Smooth muscle cell (in vitro differentiated cells): ENCODE measurements at regions not wholly inside any gene's neighbourhood (a gene's known extent, or its start where the extent isn't known, plus 50 kb on each side); places are given as distances from the start of the nearest gene placed in this dataset.

ENCODE experiments used
- DNase-seq: peaks from one replicate; lab custom pipeline; 2025; ENCODE audit not compliant: unreplicated experiment; lab: John Stamatoyannopoulos, UW
- H2AFZ ChIP-seq: fragments of 200-600 bp; sonication (generic); 2 replicates; pipeline ENCODE4 v1.6.0; 2016; ENCODE audit warnings: antibody characterized with exemption, low read depth, mild to moderate bottlenecking
- H3F3A ChIP-seq: fragments of 200-600 bp; sonication (generic); 2 replicates; pipeline ENCODE4 v1.6.0; 2017; ENCODE audit warnings: antibody characterized with exemption, low read depth
- H3K27ac ChIP-seq: fragments of 200-600 bp; sonication (generic); 2 replicates; pipeline ENCODE4 v1.5.1; 2016; ENCODE audit warnings: low read depth, mild to moderate bottlenecking
- H3K27me3 ChIP-seq: fragments of 200-600 bp; sonication (generic); 2 replicates; pipeline ENCODE4 v1.6.1; 2016; ENCODE audit warnings: low read depth, mild to moderate bottlenecking
- H3K36me3 ChIP-seq: fragments of 200-600 bp; sonication (generic); 2 replicates; pipeline ENCODE4 v1.5.1; 2016; ENCODE audit warnings: low read depth
- H3K4me1 ChIP-seq: fragments of 200-600 bp; sonication (generic); 2 replicates; pipeline ENCODE4 v1.5.1; 2016; ENCODE audit warnings: low read depth
- H3K4me2 ChIP-seq: fragments of 200-600 bp; sonication (generic); 2 replicates; pipeline ENCODE4 v1.6.0; 2016; ENCODE audit warnings: mild to moderate bottlenecking
- H3K4me3 ChIP-seq: fragments of 200-600 bp; sonication (generic); 2 replicates; pipeline ENCODE4 v1.5.1; 2016; ENCODE audit warnings: mild to moderate bottlenecking
- H3K79me2 ChIP-seq: fragments of 200-600 bp; sonication (generic); 2 replicates; pipeline ENCODE4 v1.6.0; 2016; ENCODE audit warnings: low read depth, mild to moderate bottlenecking
- H3K9ac ChIP-seq: fragments of 200-600 bp; sonication (generic); 2 replicates; pipeline ENCODE4 v1.6.0; 2016; ENCODE audit warnings: low read depth
- H3K9me3 ChIP-seq: fragments of 200-600 bp; sonication (generic); replicated peaks from 2 replicates; pipeline ENCODE4 v1.5.1; 2016; ENCODE audit warnings: low read depth
- H4K20me1 ChIP-seq: fragments of 200-600 bp; sonication (generic); 2 replicates; pipeline ENCODE4 v1.6.0; 2016; ENCODE audit warnings: low read depth
- CTCF ChIP-seq: fragments of 200-600 bp; sonication (generic); IDR thresholded peaks from 2 replicates; pipeline ENCODE4 v1.5.1; 2017; ENCODE audit warnings: borderline replicate concordance, mild to moderate bottlenecking, antibody characterized with exemption; ENCODE audit not compliant: insufficient read depth, poor library complexity, severe bottlenecking
- WGBS: methylation state at CpG from one replicate; pipeline ENCODE4 v1.1.7; 2016; ENCODE audit warnings: low lambda C conversion rate; 5-methylcytosine and 5-hydroxymethylcytosine counted together

DNA sequence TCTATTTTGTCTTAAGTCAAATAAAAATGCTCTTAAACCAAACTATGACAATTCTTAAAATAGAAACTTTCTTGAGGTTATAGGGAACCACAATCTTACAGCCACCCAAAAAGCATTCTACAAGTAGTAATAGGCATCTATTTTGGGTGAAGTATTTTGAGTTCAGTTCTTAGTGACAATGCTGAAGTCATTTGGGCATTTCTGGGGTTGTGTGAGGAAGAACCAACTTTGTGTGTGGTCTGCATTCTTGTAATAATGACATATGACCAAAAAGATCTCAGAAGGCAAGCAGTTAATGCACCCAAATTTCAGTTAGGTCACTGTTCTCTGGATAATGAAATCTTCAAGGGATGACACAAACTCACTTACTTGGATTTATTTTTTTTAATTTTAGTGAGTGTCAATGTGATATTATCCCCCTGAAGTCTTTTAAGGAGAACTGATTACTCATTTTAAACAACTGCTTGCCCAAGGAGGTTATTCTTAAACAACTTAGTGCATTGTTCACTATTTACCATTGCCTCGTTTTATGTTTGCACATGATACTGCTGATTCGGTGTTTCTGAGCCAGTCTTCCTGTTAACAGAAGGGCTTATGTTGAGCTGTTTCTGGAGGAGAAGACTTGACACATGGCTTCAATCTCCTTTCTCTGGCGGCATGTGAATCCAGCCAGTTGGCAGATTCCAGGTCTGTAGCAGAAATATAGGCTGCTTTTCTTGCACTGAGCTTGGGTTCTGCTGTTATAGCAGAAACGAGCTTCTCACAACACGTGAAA lies 618.9 kb downstream of the BCKDHB start:
- H3K4me2 ChIP-seq: no peak overlapping the region
- no peaks in the 10 kb centered on the region for H4K20me1 ChIP-seq
- H3K36me3 ChIP-seq: no peaks in the 10 kb centered on the region
- 54% methylated on average over 5 of the region's 5 CpGs for WGBS
- no peaks in the 10 kb centered on the region for H3F3A ChIP-seq
- H2AFZ ChIP-seq: no peak overlapping the region
- TF ChIP-seq CTCF: no peak
- H3K79me2 ChIP-seq: no peaks in the 10 kb centered on the region
- DNase-seq: no peak
- H3K27ac ChIP-seq: no peak overlapping the region
- H3K9ac ChIP-seq: no peak overlapping the region
- no peaks in the 10 kb centered on the region for H3K27me3 ChIP-seq
- H3K9me3 ChIP-seq: no peaks in the 10 kb centered on the region
- H3K4me1 ChIP-seq: no peaks in the 10 kb centered on the region
- no peak overlapping the region for H3K4me3 ChIP-seq

- no peaks in the 10 kb centered on the region for H3F3A ChIP-seq
- H2AFZ ChIP-seq: no peak overlapping the region
- no peaks in the 10 kb centered on the region for H3K27me3 ChIP-seq
- no peak overlapping the region for H3K9ac ChIP-seq
- no peak overlapping the region for H3K27ac ChIP-seq
- H3K4me2 ChIP-seq: no peak overlapping the region
- H4K20me1 ChIP-seq: no peaks in the 10 kb centered on the region
- WGBS: 91% methylated on average over 3 of the region's 3 CpGs
- no peak overlapping the region for H3K4me3 ChIP-seq
- no peaks in the 10 kb centered on the region for H3K36me3 ChIP-seq
- H3K9me3 ChIP-seq: no peaks in the 10 kb centered on the region
- no peak for TF ChIP-seq CTCF
- DNase-seq: no peak
- no peaks in the 10 kb centered on the region for H3K79me2 ChIP-seq
- no peaks in the 10 kb centered on the region for H3K4me1 ChIP-seq
Observed at GRCh38 chr6:80720824-80721223, 614.4 kb downstream of the BCKDHB start.

- no peaks in the 10 kb centered on the region for H3K27me3 ChIP-seq
- H2AFZ ChIP-seq: no peak overlapping the region
- no peak overlapping the region for H3K4me3 ChIP-seq
- H3K4me1 ChIP-seq: no peaks in the 10 kb centered on the region
- DNase-seq: no peak
- no peak for TF ChIP-seq CTCF
- no peaks in the 10 kb centered on the region for H4K20me1 ChIP-seq
- no peak overlapping the region for H3K27ac ChIP-seq
- no peak overlapping the region for H3K4me2 ChIP-seq
- no peaks in the 10 kb centered on the region for H3K9me3 ChIP-seq
- WGBS: 78% methylated on average over 6 of the region's 6 CpGs
- no peaks in the 10 kb centered on the region for H3K79me2 ChIP-seq
- H3F3A ChIP-seq: no peaks in the 10 kb centered on the region
- no peaks in the 10 kb centered on the region for H3K36me3 ChIP-seq
- no peak overlapping the region for H3K9ac ChIP-seq
Observed at GRCh38 chr6:80714513-80714912, 608.0 kb downstream of the BCKDHB start.

DNA sequence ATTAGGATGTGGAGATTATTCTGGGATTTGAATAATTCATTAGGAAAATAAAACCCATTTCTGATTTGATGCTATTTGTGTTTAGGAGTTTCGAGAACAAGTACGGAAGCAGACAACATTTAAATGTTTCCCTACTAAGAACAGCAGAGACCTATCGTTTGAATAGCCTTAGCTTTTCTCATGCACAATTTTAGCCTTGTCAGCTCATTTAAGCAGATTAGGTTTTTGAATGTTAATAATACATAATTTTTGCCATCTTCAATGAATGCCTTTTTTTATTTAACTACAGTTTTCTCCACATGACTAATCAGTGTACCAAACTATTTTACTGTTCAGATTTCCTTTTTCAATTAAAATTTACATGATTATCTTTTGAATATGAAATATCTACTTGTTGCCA lies 592.0 kb downstream of the BCKDHB start:
- Histone ChIP-seq H3K79me2 (no peaks in the 10 kb centered on the region), H3K9ac (no peak overlapping the region), H3K27me3 (no peaks in the 10 kb centered on the region), H3K27ac (no peak overlapping the region), H3K4me2 (no peak overlapping the region), H3K36me3 (no peaks in the 10 kb centered on the region), H3K4me1 (no peaks in the 10 kb centered on the region), H2AFZ (no peak overlapping the region), H3K4me3 (no peak overlapping the region), H3F3A (no peaks in the 10 kb centered on the region), H4K20me1 (no peaks in the 10 kb centered on the region), H3K9me3 (no peaks in the 10 kb centered on the region)
- no peak for DNase-seq
- no peak for TF ChIP-seq CTCF
- 91% methylated on average over 3 of the region's 3 CpGs for WGBS
